ENCODE measurements at regions not wholly inside any gene's neighbourhood (a gene's known extent, or its start where the extent isn't known, plus 50 kb on each side); places are given as distances from the start of the nearest gene placed in this dataset.
"Not testable (repeated sequence)": the region's sequence is repeated elsewhere in the genome, so short reads cannot be mapped to it uniquely, and the experiment has no call there.

GRCh38 chr3:153567011-153567410 is 405.0 kb downstream of the RAP2B start:
- no peak for TF ChIP-seq Cebpa-rat (IDR thresholded peaks at IDR 0.05)
- Histone ChIP-seq H3K9ac (no peak overlapping the region), H3K4me2 (no peak overlapping the region), H3K4me1 (no peaks in the 10 kb centered on the region), H3K36me3 (no peaks in the 10 kb centered on the region; a peak in 1 of 22 replicates), H3K9me3 (replicated peaks in 1 of 11) (peaks cover 29 to 43% (median 33%) of the 10 kb centered on the region in 11 experiments), H3K27me3 (no peaks in the 10 kb centered on the region), H4K20me1 (no peaks in the 10 kb centered on the region), H3K4me3 (no peak overlapping the region), H3K27ac (no peak overlapping the region)

GRCh38 chr3:153567556-153567955 is 405.5 kb downstream of the RAP2B start:
- Histone ChIP-seq H3K9me3 (replicated peaks in 1 of 11) (peaks cover 27 to 40% (median 31%) of the 10 kb centered on the region in 11 experiments), H3K27ac (no peak overlapping the region)

GRCh38 chr3:153570481-153570880 is 408.5 kb downstream of the RAP2B start:
- H3K27me3 ChIP-seq, H3K9ac ChIP-seq, H3K27ac ChIP-seq, H3K4me1 ChIP-seq, H4K20me1 ChIP-seq, H3K4me3 ChIP-seq, H3K36me3 ChIP-seq, H3K4me2 ChIP-seq: not testable (repeated sequence)
- peaks cover 0 to 11% (median 1%) of the 10 kb centered on the region in 11 experiments; a peak in 7 of 22 replicates for H3K9me3 ChIP-seq (replicated peaks in 1 of 11)

More at GRCh38 chr3:153567556-153567955, 405.5 kb downstream of the RAP2B start:
- H3K4me3 ChIP-seq: no peak overlapping the region
- H4K20me1 ChIP-seq: no peaks in the 10 kb centered on the region
- no peak for TF ChIP-seq Cebpa-rat (IDR thresholded peaks at IDR 0.05)
- no peaks in the 10 kb centered on the region for H3K27me3 ChIP-seq
- H3K4me1 ChIP-seq: no peaks in the 10 kb centered on the region
- no peak overlapping the region for H3K9ac ChIP-seq
- H3K36me3 ChIP-seq: no peaks in the 10 kb centered on the region; a peak in 1 of 22 replicates
- no peak overlapping the region for H3K4me2 ChIP-seq

- H3K4me1 ChIP-seq: no peaks in the 10 kb centered on the region
- no peak overlapping the region for H3K9ac ChIP-seq
- H3K4me2 ChIP-seq: no peak overlapping the region
- TF ChIP-seq Cebpa-rat (IDR thresholded peaks at IDR 0.05): no peak
- H3K27ac ChIP-seq: no peak overlapping the region
- H4K20me1 ChIP-seq: no peaks in the 10 kb centered on the region
- H3K4me3 ChIP-seq: no peak overlapping the region
- H3K27me3 ChIP-seq: no peaks in the 10 kb centered on the region
- H3K9me3 ChIP-seq (replicated peaks in 1 of 11): peaks cover 0 to 9% (median 0%) of the 10 kb centered on the region in 11 experiments; a peak in 4 of 22 replicates
- H3K36me3 ChIP-seq: no peaks in the 10 kb centered on the region
These were observed 410.1 kb downstream of the RAP2B start for GRCh38 chr3:153572165-153572564.

- Histone ChIP-seq H3K36me3 (no peaks in the 10 kb centered on the region), H3K27me3 (no peaks in the 10 kb centered on the region), H4K20me1 (no peaks in the 10 kb centered on the region), H3K4me1 (no peaks in the 10 kb centered on the region), H3K27ac (no peak overlapping the region), H3K4me3 (no peak overlapping the region), H3K9ac (no peak overlapping the region), H3K9me3 (replicated peaks in 1 of 11) (peaks cover 0 to 9% (median 0%) of the 10 kb centered on the region in 11 experiments; a peak in 4 of 22 replicates), H3K4me2 (no peak overlapping the region)
- no peak for TF ChIP-seq Cebpa-rat (IDR thresholded peaks at IDR 0.05)
These were observed 410.6 kb downstream of the RAP2B start for GRCh38 chr3:153572654-153573053.

- H3K27ac ChIP-seq: no peak overlapping the region
These were observed 411.5 kb downstream of the RAP2B start for GRCh38 chr3:153573481-153573880.

GRCh38 chr3:153574445-153574844 is 412.4 kb downstream of the RAP2B start:
- Histone ChIP-seq H3K9ac (no peak overlapping the region), H3K27me3 (no peaks in the 10 kb centered on the region), H3K4me1 (no peaks in the 10 kb centered on the region), H4K20me1 (no peaks in the 10 kb centered on the region), H3K27ac (no peak overlapping the region), H3K9me3 (replicated peaks in 1 of 11) (peaks cover 0 to 9% (median 0%) of the 10 kb centered on the region in 11 experiments; a peak in 4 of 22 replicates), H3K36me3 (no peaks in the 10 kb centered on the region), H3K4me2 (no peak overlapping the region), H3K4me3 (no peak overlapping the region)
- no peak for TF ChIP-seq Cebpa-rat (IDR thresholded peaks at IDR 0.05)

More at GRCh38 chr3:153573481-153573880, 411.5 kb downstream of the RAP2B start:
- Histone ChIP-seq H3K36me3 (no peaks in the 10 kb centered on the region), H3K27me3 (no peaks in the 10 kb centered on the region), H3K4me1 (no peaks in the 10 kb centered on the region), H3K9me3 (replicated peaks in 1 of 11) (peaks cover 0 to 9% (median 0%) of the 10 kb centered on the region in 11 experiments; a peak in 4 of 22 replicates), H4K20me1 (no peaks in the 10 kb centered on the region), H3K9ac (no peak overlapping the region), H3K4me2 (no peak overlapping the region), H3K4me3 (no peak overlapping the region)
- no peak for TF ChIP-seq Cebpa-rat (IDR thresholded peaks at IDR 0.05)

GRCh38 chr3:153577059-153577736 is 415.2 kb downstream of the RAP2B start:
- Histone ChIP-seq H4K20me1 (no peaks in the 10 kb centered on the region), H3K4me1 (no peaks in the 10 kb centered on the region), H3K9me3 (replicated peaks in 1 of 11) (no peaks in the 10 kb centered on the region), H3K4me3 (no peak overlapping the region), H3K27me3 (no peaks in the 10 kb centered on the region), H3K4me2 (no peak overlapping the region), H3K27ac (no peak overlapping the region), H3K9ac (no peak overlapping the region), H3K36me3 (no peaks in the 10 kb centered on the region)
- no peak for TF ChIP-seq Cebpa-rat (IDR thresholded peaks at IDR 0.05)

- no peak overlapping the region for H3K4me3 ChIP-seq
- H3K4me1 ChIP-seq: no peaks in the 10 kb centered on the region
- no peaks in the 10 kb centered on the region for H3K27me3 ChIP-seq
- no peak overlapping the region for H3K4me2 ChIP-seq
- H3K9ac ChIP-seq: no peak overlapping the region
- no peak for TF ChIP-seq Cebpa-rat (IDR thresholded peaks at IDR 0.05)
- H4K20me1 ChIP-seq: no peaks in the 10 kb centered on the region
- no peaks in the 10 kb centered on the region for H3K36me3 ChIP-seq
- no peak overlapping the region for H3K27ac ChIP-seq
- no peaks in the 10 kb centered on the region for H3K9me3 ChIP-seq (replicated peaks in 1 of 11)
These were observed 416.0 kb downstream of the RAP2B start for GRCh38 chr3:153578046-153578445.

- Histone ChIP-seq H3K27me3 (no peaks in the 10 kb centered on the region), H3K27ac (no peak overlapping the region), H3K4me2 (no peak overlapping the region), H3K4me1 (peaks cover 0 to 20% (median 2%) of the 10 kb centered on the region in 10 experiments; a peak in 7 of 20 replicates), H4K20me1 (no peaks in the 10 kb centered on the region), H3K9ac (no peak overlapping the region), H3K36me3 (no peaks in the 10 kb centered on the region), H3K4me3 (no peak overlapping the region), H3K9me3 (replicated peaks in 1 of 11) (no peaks in the 10 kb centered on the region)
- no peak for TF ChIP-seq Cebpa-rat (IDR thresholded peaks at IDR 0.05)
These were observed 428.0 kb downstream of the RAP2B start for GRCh38 chr3:153590051-153590450.

All from BLaER1 treated with 17β-estradiol and CSF1 and Interleukin-3, amounts not matched to agents 10 nM and 100 nM (cell line).